PC-3 (cell line): ENCODE measurements at regions not wholly inside any gene's neighbourhood (a gene's known extent, or its start where the extent isn't known, plus 50 kb on each side); places are given as distances from the start of the nearest gene placed in this dataset.

Experiments
- ATAC-seq: fragments of 200-7000 bp; cut with Tn5 transposase; 2 replicates; pipeline ENCODE4 v1.9.1; 2020; ENCODE audit warnings: mild to moderate bottlenecking, moderate library complexity
- BruUV-seq: library from RNA; stranded (reverse); fragments of 400-500 nt; replicated peaks from 2 replicates; lab custom pipeline; 2021; lab: Mats Ljungman, UMichigan
- CTCF ChIA-PET: fragments of 300-600 bp; sonication (Branson Sonifier 250); formaldehyde crosslinking; loops from one replicate; lab custom pipeline; 2022; ENCODE audit warnings: antibody characterized with exemption; lab: Charles Lee
- POLR2A ChIA-PET: fragments of 300-600 bp; sonication (Branson Sonifier 250); formaldehyde crosslinking; loops from one replicate; lab custom pipeline; 2022; ENCODE audit warnings: antibody characterized with exemption; ENCODE audit not compliant: unreplicated experiment; lab: Charles Lee
- DNase-seq: peaks from one replicate; pipeline ENCODE4 v3.0.0-alpha.2; 2015
- H2AFZ ChIP-seq: fragments of 300-600 bp; sonication (generic); 2 replicates; pipeline ENCODE4 v1.6.0; 2016; ENCODE audit warnings: antibody characterized with exemption, low read length
- H3F3A ChIP-seq: fragments of 300-600 bp; sonication (generic); one replicate; pipeline ENCODE4 v1.6.0; 2017; ENCODE audit warnings: antibody characterized with exemption, low read length, control low read depth, mild to moderate bottlenecking; ENCODE audit not compliant: unreplicated experiment
- H3K27ac ChIP-seq: fragments of 300-600 bp; sonication (generic); 2 replicates; pipeline ENCODE4 v1.5.1; 2016; ENCODE audit warnings: mild to moderate bottlenecking, low read length
- H3K27me3 ChIP-seq: fragments of 300-600 bp; sonication (generic); 2 replicates; pipeline ENCODE4 v1.6.1; 2016; ENCODE audit warnings: low read length, mixed read lengths
- H3K36me3 ChIP-seq: fragments of 300-600 bp; sonication (generic); 2 replicates; pipeline ENCODE4 v1.6.1; 2016; ENCODE audit warnings: low read depth, mixed run types, low read length, mixed read lengths
- H3K4me1 ChIP-seq: fragments of 300-600 bp; sonication (generic); 2 replicates; pipeline ENCODE4 v1.5.1; 2016; ENCODE audit warnings: low read length; ENCODE audit not compliant: insufficient read depth
- H3K4me2 ChIP-seq: fragments of 300-600 bp; sonication (generic); 2 replicates; pipeline ENCODE4 v1.6.0; 2016; ENCODE audit warnings: low read length
- H3K4me3 ChIP-seq: fragments of 300-600 bp; sonication (generic); 2 replicates; pipeline ENCODE4 v1.5.1; 2016; ENCODE audit warnings: mild to moderate bottlenecking, low read length, mixed read lengths
- H3K79me2 ChIP-seq: fragments of 300-600 bp; sonication (generic); 2 replicates; pipeline ENCODE4 v1.6.1; 2017; ENCODE audit warnings: low read length, mixed read lengths
- H3K9ac ChIP-seq: fragments of 300-600 bp; sonication (generic); 2 replicates; pipeline ENCODE4 v1.6.0; 2016; ENCODE audit warnings: mild to moderate bottlenecking, low read length
- H3K9me2 ChIP-seq: fragments of 300-600 bp; sonication (generic); replicated peaks from 2 replicates; pipeline ENCODE4 v1.6.1; 2016; ENCODE audit warnings: mixed run types, low read length, mixed read lengths
- H3K9me3 ChIP-seq: fragments of 300-600 bp; sonication (generic); 2 replicates; pipeline ENCODE4 v1.6.1; 2016; ENCODE audit warnings: low read length, mixed read lengths
- H4K20me1 ChIP-seq: fragments of 300-600 bp; sonication (generic); 2 replicates; pipeline ENCODE4 v1.6.1; 2016; ENCODE audit warnings: low read length, mixed read lengths
- EZH2 ChIP-seq: fragments of 300-600 bp; sonication (generic); IDR thresholded peaks from one replicate; pipeline ENCODE4 v1.6.1; 2017; ENCODE audit warnings: antibody characterized with exemption, mild to moderate bottlenecking, low read length; ENCODE audit not compliant: unreplicated experiment
- EZH2phosphoT487 ChIP-seq: fragments of 300-600 bp; sonication (generic); IDR thresholded peaks from 2 replicates; pipeline ENCODE4 v1.6.1; 2018; ENCODE audit warnings: mild to moderate bottlenecking, antibody characterized with exemption, low read length, borderline replicate concordance
- intact Hi-C: fragments of 100-400 bp; cut with micrococcal nuclease; formaldehyde crosslinking; loops from 2 replicates; pipeline ENCODE4 v1.9.0; 2023
- TF ChIP-seq, protein P1 (sequence below): fragments of 300-600 bp; sonication (generic); conservative IDR thresholded peaks from 2 replicates; pipeline ENCODE4 v1.5.1; 2017; ENCODE audit warnings: antibody characterized with exemption, low read depth, mild to moderate bottlenecking, low read length

DNA sequence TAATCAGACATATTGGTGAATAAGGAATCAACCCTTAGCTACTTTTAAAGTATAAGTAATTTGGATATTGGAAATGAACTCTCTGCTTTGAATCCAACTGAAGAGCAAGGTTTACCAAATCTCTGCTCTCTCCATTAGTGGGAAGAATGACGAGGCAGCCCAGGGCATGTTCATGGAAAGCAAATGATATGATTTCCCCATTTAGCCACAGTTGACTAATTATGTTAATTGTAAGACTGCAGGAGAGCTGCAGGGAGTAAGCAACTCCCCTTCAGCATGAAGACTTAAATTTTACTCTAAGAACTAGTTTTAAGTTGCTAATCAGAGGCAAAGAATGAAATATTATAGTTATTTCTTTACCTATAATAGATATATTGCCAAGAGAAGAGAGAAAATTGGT is 194.3 kb upstream of the CD180 start:
- no peak overlapping the region for H3K27ac ChIP-seq
- H3K27me3 ChIP-seq = no peaks in the 10 kb centered on the region
- DNase-seq (no peak), ATAC-seq (no peak)
- H3K4me3 ChIP-seq = no peak overlapping the region
- intact Hi-C loops = no loop called here
- no peaks in the 10 kb centered on the region for H3K9me2 ChIP-seq
- no peaks in the 10 kb centered on the region for H3K79me2 ChIP-seq
- no TSS peak for BruUV-seq
- no peaks in the 10 kb centered on the region for H3F3A ChIP-seq
- no peaks in the 10 kb centered on the region for H3K4me1 ChIP-seq
- no peaks in the 10 kb centered on the region for H3K9me3 ChIP-seq
- H3K36me3 ChIP-seq = no peaks in the 10 kb centered on the region
- ChIA-PET POLR2A (no interaction called here), CTCF (no interaction called here)
- no peak for TF ChIP-seq EZH2phosphoT487
- no peak for TF ChIP-seq EZH2
- TF ChIP-seq, protein P1, sequence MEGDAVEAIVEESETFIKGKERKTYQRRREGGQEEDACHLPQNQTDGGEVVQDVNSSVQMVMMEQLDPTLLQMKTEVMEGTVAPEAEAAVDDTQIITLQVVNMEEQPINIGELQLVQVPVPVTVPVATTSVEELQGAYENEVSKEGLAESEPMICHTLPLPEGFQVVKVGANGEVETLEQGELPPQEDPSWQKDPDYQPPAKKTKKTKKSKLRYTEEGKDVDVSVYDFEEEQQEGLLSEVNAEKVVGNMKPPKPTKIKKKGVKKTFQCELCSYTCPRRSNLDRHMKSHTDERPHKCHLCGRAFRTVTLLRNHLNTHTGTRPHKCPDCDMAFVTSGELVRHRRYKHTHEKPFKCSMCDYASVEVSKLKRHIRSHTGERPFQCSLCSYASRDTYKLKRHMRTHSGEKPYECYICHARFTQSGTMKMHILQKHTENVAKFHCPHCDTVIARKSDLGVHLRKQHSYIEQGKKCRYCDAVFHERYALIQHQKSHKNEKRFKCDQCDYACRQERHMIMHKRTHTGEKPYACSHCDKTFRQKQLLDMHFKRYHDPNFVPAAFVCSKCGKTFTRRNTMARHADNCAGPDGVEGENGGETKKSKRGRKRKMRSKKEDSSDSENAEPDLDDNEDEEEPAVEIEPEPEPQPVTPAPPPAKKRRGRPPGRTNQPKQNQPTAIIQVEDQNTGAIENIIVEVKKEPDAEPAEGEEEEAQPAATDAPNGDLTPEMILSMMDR = no peak
- H4K20me1 ChIP-seq = no peaks in the 10 kb centered on the region
- no peak overlapping the region for H2AFZ ChIP-seq
- no peak overlapping the region for H3K9ac ChIP-seq
- H3K4me2 ChIP-seq = no peak overlapping the region

DNA sequence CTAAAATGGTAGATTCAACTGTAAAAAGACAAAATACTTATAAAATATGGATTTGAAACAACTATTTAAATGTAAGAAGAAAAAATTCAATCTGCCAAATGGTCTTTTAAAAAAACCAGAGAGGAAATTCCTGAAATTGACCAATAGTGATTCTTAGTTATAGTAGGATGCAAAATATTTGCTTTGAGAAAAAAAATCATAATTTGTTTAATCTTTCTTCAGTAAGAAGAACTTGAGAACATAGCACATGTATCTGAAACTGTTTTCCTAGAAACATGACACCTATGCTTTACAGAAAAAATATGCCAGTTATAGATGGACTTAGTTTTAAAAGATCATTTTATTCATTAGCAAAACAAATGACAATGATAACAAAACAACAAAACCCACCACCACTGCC is 186.9 kb upstream of the CD180 start:
- POLR2A ChIA-PET = no interaction called here
- ATAC-seq = no peak
- H3F3A ChIP-seq = no peaks in the 10 kb centered on the region

DNA sequence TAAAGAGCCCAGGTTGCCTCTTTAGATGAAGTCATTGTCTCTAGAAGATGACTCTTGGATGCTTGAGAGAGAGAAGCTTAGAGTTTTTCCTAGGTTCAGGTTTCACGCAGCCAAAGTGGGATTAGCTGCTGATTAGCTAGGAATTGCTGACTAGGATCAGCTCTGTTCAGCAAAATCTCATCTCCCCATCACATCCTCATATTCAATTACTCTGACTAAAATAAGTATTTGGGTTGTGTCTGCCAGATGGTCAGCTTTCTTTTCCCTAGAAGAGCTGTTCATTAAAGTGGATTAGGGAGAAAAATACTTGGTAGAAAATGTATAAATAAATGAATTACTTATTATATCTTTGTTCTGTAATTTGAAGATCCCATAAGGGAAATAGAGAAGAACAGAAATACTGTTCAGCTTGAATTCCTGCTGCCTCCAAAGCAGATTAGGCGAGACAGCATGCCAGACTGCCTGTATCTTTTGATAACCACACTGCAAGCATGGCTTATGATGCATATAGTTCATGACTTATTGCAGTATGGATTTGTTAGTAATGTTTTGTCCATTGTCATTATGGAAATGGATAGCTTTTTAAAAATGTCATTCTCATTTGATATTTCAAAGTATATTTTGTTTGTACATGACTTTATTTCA is 184.8 kb upstream of the CD180 start:
- H3K9ac ChIP-seq = no peak overlapping the region
- no peaks in the 10 kb centered on the region for H3K9me2 ChIP-seq
- ChIA-PET POLR2A (no interaction called here), CTCF (no interaction called here)
- no peak overlapping the region for H3K27ac ChIP-seq
- no peaks in the 10 kb centered on the region for H3F3A ChIP-seq
- TF ChIP-seq EZH2phosphoT487 (no peak), EZH2 (no peak)
- TF ChIP-seq, protein P1 = no peak
- BruUV-seq = no TSS peak
- no peaks in the 10 kb centered on the region for H3K79me2 ChIP-seq
- H3K4me3 ChIP-seq = no peak overlapping the region
- peaks cover 13% of the 10 kb centered on the region; the same call in 1 of the 2 replicates for H3K27me3 ChIP-seq
- no peaks in the 10 kb centered on the region for H4K20me1 ChIP-seq
- no peak overlapping the region for H3K4me2 ChIP-seq
- intact Hi-C loops = no loop called here
- DNase-seq (no peak), ATAC-seq (no peak)
- H3K4me1 ChIP-seq = no peaks in the 10 kb centered on the region
- no peaks in the 10 kb centered on the region for H3K36me3 ChIP-seq
- no peaks in the 10 kb centered on the region for H3K9me3 ChIP-seq
- H2AFZ ChIP-seq = no peak overlapping the region

More for the DNA sequence above, 186.9 kb upstream of the CD180 start:
- Histone ChIP-seq H4K20me1 (no peaks in the 10 kb centered on the region), H3K4me2 (no peak overlapping the region), H3K9ac (no peak overlapping the region), H3K4me1 (no peaks in the 10 kb centered on the region), H3K27ac (no peak overlapping the region), H3K36me3 (no peaks in the 10 kb centered on the region), H3K9me3 (no peaks in the 10 kb centered on the region), H3K9me2 (no peaks in the 10 kb centered on the region), H3K79me2 (no peaks in the 10 kb centered on the region), H3K4me3 (no peak overlapping the region), H3K27me3 (peaks cover 13% of the 10 kb centered on the region; the same call in 1 of the 2 replicates), H2AFZ (no peak overlapping the region)
- DNase-seq = no peak
- CTCF ChIA-PET = no interaction called here
- intact Hi-C loops = no loop called here
- BruUV-seq = no TSS peak
- TF ChIP-seq, protein P1 = no peak
- TF ChIP-seq EZH2 (no peak), EZH2phosphoT487 (no peak)
